ENCODE measurements at regions not wholly inside any gene's neighbourhood (a gene's known extent, or its start where the extent isn't known, plus 50 kb on each side); places are given as distances from the start of the nearest gene placed in this dataset.

DNA sequence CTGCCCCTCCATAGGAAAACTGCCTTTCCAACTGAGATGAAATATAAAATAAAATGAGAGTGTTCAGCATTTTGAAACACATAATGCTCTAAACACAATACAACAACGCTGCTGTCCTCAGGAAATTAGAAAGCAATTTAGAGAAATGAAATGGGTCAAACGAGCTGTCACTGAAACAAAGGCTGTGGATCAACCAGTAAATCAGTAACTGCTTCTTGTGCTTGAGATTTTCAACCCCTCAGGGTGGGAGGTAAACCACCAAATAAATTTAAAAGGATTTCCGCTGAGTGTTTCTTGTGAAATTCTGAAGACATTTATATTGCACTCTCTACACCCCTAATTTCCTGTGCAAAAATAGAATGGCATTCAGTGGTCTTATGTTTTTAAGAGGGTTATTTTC, 657.1 kb upstream of the SEL1L start:
- no peak for DNase-seq

DNA sequence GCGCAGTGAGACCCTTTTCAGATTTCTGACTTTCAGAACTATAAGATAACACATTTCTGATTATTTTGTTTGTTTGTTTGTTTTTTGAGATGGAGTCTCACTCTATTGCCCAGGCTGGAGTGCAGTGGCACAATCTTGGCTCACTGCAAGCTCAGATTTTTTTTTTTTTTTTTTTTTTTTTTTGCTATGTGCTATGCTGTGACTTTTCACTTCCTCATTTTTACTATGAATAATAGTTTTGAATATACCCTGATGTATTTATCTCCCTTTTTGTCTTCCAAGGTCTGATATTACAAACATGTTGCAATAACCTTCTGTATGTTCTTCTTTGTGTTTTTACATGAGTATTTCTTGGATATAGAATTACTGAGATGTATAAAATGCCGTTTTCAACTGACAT, 658.7 kb upstream of the SEL1L start:
- no peak for DNase-seq

DNA sequence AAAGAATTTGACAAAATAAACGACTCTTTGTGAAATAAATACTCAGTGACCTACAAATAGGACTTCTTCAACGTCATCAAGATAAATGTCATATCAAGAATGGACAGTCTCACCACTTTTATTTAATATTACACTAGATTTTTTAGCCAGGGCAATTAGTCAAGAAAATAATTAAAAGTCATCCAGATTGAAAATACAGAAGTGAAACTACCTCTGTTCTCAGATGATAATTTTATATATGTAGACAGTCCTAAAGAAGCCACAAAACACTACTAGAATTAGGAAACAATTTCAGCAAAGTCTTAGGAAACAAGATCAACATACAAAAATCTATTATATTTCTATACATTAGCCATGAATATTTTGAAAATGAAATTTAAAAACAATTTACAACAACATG, 689.6 kb upstream of the SEL1L start:
- DNase-seq, result no peak

DNA sequence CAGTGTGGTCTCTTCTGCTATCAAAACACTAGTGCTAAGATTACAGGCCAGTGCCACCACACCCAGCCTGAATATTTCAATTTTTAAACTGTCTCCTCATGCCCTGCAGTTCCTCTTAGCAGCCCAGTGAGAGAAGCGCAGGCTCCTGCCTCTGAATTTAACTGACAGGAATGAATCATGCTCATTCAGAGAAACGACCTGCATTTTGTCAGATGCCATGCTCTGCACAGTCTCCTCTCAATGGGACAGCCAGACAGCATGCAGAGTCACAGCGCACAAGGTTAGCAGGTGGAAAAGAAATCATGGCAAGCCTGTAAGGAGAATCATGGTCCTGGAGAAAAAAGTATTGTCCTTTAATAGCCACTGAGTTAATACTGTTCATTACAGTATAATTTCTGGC, 691.0 kb upstream of the SEL1L start:
- no peak for DNase-seq

DNA sequence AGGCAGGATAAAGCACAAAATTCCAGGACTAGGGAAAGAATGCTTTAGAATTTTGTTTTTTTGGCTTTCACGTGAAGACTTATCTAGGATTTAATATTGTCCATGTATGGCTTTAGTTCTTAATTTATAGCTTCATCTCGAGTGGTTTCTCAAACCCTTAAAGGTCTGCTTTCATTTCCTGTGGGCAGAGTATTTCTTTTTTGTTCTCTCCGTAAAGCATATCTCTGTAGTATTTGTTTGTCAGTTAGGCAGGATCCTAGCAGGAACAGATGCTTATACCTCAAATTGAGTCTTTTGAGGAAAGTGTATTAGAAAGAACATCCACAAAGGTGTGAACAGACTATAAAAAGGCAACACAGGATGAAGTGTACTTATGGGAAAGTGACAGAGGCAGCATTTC, 697.1 kb upstream of the SEL1L start:
- no peak for DNase-seq

DNA sequence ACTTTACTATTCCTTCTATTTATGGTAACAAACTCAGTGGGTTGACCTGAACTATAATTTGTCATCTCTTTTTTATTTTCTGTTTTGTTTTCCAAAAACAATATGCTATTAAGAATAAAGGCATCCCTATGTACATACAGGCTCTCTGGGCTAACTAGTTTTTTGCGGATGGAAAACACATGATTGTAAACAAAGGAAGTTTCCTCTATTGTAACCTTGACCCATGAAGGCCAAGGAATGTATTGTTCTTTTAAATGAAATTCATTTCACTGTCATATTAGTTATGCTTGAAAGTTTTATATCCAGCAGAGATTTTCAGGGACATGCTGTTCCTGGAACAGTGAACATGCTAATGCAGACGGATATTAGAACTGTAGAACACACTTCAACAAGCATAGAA, 705.0 kb upstream of the SEL1L start:
- DNase-seq, result no peak

DNA sequence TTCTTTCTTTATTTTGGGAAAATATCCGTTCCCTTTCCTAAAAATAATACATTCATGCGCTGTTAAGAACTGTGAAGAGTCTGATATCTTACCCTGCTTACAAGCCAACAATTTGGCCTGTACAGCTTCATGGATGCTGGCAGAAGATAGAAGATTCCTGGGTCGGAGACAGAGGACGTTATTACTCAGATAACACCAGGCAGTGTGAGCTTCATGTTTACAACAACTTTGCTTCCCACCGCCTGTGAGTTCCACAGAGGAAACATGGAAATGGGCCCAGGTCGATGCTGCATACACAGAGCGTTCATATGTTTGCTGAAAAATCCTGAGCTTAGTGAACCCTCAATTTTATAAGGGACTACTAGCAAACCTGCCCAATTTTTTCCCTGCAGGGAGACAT, 705.6 kb upstream of the SEL1L start:
- no peak for DNase-seq

DNA sequence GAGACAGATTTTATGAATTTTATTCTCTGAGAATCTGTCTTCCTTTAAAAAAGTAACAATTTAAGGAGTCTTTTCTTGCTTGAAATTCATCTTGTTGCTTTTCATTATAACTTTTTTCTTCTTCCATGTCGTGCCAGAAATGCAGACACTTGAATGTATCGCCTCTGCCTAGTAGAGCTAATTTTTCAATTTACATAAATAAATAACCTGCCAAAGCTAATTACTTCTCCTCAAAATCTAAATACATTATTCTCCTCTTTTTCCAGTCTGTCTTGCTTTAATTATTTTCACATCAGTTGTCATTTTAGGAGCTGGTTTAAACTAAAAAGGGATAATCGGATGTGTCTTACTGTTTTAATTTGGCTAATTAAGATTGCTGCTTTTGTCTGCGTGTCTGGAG, 711.1 kb upstream of the SEL1L start:
- DNase-seq, result no peak

DNA sequence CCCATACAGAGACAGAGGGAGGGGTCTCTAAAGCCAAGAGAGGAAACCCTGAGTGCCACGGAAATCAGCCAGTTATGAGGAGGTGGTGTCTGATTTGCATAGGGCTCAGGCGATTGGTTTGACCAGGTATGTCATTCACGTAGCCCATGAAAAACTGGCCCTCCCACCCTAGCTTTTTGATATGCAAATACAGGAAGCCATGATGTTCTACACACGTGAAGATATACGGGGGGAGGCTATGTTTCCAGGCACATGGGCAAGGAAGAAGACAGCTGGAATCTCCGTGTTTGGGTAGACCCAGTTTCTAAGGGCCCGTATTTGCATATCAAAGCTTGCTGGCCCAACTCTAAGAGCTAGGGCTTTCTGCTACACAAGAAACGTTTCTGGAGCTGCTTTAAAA, 717.8 kb upstream of the SEL1L start:
- DNase-seq, result no peak

DNA sequence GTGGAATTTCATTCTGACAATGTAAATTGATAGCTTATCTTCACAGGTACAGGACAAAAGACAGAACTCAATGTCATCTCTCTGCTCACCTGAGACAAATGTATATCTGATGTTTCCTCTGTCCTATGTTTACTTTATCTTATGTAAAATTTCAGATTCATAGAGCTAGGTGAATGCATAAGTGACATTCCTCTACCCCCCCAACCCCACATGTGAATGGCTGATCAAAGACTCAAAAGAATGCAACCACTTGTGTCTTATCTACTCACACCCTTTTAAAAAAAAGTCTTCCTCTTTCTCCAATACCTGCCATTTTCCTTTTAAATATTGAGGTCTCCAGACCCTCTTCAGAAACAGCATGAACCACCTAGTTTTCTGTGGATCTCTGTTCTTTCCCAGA, 736.6 kb upstream of the SEL1L start:
- no peak for DNase-seq

DNA sequence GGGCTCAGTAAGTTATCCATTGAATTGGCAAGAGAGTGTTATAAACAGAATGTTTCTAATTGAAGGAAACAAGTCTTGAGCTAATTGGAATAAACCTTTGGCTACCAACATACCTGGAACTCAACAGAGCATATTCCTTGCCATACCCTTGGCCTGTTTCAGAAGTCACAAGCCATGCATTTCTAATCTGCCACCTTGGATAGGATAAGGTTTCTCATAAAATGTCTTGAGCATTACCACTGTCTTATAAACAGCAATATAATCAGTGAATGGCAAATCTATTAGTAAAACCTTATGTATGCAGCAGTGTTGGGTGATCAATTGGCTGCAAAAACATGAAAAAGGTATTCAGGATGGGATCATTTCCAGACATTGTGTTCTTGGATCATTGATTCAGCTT, 765.2 kb upstream of the SEL1L start:
- no peak for DNase-seq

DNA sequence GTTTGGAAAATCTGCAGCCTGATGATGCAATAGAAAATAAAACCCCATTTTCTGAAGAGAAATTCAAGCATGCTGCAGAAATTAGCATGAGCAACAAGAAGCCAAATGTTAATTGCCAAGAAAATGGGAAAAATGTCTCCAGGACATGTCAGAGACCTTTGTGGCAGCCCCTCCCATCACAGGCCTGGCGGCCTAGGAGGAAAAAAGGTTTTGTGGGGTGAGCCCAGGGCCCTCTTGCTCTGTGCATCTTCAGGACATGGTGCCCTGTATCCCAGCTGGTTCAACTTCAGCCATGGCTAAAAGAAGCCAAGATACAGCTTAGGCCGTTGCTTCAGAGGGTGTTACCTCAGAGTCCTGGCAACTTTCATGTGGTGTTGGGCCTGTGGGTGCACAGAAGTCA, 775.5 kb upstream of the SEL1L start:
- DNase-seq, result no peak

DNA sequence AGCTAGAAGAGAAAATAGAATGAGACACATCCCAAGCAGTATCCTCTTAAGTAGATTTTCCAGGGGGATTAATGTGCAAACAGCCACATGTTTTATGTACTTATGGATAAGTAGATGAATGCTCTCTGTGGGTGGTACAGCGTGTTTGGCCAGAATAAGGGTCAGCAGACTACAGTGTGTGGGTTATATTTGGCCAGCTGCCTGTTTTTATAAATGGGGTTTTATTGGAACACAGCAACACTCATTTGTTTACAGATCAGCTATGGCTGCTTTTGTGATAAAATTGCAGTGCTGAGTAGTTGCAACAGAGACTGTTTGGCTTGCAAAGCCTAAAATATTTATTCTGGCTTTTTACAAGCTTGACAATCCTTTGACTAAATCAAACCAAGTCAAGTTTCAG, 780.2 kb upstream of the SEL1L start:
- peak; percentile 8 for DNase-seq

DNA sequence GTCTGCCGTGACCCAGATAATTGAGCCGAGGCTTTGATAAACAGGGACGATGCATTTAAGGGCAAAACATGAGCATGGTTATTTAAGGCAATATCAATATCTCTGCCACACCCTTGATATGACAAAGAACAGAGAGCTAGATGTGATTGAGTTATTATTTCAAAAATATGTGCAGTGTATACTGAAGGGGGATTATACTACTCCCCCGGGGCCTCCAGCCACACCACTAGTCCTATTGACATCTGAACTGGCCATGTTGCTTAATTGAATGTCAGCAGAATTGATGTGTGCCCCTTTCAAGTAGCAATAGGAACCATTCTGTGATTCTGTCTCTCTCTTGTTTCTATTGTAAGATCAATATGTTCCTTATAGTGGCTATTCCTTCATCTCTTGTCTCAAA, 794.8 kb upstream of the SEL1L start:
- no peak for DNase-seq

DNA sequence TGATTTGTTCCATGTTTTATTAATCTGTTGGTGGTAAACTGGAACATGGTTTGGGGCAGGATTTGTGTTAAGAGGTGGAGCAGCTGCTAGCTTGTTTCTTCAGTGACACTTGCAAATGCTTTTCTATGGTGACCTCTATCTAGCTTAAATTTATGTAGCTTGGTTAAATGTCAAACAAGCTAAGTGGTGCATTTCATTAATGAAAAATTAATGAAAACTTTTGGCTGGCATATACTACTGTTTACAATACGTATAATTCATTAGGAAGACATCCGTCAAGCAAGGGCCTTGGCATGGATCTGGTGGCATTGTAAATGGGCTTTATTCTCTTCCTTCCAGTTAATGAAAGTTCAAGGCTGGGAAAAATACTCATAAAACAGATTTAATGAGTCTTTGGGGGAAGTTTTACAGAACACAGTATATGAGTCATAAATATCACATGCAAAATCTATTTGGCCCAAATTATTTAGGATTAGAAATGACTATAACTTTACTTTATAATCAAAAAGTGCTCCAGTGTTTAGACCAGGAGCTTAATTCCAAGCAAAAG, 807.7 kb upstream of the SEL1L start:
- DNase-seq, result no peak

DNA sequence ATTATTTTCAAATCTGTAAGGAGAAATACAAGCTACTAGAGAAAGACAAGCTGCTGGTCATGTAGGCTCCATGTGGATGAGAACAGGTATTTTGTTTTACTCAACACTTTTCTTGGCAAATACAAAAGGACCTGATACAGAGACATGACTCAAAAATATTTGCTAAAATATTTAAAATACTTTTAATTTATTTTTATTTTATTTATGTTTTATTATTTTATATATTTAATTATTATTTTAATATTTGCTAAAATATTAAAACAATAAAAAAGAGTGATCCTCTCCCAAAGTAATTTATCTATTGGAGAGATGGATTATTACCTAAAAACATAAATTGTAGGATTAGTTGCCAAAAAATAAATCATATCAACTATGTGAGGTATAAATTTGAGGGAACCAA, 808.9 kb upstream of the SEL1L start:
- no peak for DNase-seq

DNA sequence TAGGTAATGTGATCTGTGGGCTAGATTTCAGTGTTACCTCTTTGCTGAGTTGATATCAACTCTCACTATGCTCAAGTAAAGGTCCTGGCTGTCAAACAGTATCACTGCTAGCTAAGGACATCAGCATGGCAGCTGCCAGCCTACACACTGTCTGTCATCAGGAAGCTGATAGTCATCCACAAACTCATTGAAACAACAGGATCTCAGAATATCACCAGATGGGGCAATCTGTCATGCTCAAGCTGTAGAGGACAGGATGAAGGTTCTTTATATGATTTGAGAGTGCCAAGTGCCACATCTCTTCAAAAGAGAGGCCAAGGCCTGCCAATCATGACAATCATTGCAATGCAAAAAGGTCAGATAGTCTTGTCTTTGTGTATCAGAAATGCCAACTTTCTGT, 811.5 kb upstream of the SEL1L start:
- DNase-seq, result no peak

DNA sequence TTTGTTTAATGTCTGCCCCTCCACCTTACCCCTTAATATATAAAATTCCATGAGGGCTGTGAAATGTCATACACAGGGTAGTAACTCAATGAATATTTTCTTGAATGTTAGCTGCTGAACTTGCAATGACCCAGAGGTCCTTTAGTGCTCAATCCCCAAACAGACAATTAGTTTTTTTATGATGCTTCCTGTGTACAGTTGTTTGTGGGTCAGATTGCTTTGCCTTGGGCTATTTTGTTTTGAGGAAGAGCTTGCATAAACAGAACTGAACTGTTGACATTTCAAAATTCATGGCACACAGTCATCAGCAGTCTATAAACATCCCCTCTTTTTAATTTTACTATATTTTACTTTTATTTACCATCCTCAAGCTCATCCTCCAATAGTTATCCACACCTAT, 820.5 kb upstream of the SEL1L start:
- DNase-seq, result no peak

DNA sequence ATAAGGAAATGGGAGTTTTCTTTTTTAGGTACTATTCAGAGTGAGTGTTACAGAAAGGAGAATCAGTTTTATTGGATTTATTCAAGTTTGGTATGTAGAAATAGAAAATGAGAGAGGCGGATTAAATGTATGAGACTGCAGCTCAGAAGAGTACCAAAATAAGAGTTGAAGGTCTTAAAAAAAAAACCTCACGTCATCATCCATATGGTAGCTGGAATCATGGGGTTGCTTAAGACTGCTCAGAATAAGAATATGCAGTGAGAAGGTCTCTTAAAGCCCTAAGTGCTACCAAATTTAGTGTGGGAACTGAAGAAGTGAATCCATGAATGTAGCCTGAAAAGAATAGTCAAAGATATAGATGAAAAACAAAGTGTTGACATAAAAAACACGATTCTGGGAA, 825.5 kb upstream of the SEL1L start:
- DNase-seq, result no peak

DNA sequence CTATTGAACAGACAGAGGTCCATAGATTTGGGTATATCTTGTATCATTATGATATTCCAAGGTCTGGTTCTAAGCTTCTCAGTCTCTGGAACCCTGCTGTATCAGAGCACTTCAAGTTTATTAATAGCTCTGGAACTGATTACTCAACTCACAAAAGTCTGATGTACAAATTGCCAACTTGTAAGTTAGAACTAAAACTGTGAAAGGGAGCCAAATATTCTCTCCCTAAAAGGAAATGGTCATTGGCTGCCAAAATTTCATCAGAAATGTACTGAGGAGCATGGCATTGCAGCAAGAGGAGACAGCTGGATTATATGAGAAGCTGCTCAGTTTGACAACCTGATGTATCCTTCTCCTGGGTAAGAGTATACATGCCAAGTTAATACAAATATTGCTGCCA, 828.8 kb upstream of the SEL1L start:
- DNase-seq, result no peak

DNA sequence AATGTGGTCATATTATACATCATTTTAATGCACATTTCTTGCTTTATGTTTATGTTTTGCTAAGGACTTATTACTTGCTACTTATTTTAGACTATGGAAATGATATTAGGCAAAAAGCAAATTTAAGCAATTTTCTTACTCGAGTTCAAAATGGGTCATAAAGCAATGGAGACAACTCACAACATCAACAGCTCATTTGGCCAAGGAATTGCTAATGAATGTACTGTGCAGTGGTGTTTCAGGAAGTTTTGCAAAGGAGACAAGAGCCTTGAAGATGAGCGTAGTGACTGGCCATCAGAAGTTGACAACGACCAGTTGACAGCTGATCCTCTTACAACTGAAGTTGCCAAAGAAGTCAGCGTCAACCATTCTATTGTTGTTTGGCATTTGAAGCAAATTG, 831.8 kb upstream of the SEL1L start:
- no peak for DNase-seq

DNA sequence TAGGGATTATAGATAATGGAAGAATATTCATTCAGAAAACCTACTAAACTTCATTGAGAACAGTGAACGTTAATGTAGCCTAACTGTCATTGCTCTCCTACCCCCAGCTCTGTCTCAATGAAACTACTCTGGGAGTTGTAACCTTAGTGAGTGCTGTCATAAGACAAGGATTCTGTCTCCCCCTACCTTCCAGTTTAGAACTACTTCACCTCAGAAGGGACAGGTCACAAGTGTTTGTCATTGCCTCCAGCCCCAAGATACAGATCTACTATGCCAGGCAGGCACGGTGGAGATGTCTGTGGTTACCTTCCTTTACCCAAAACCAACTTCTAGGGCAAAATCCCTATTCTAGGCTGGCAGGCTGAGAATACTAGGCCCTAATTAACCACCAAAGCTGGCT, 833.1 kb upstream of the SEL1L start:
- DNase-seq, result no peak

DNA sequence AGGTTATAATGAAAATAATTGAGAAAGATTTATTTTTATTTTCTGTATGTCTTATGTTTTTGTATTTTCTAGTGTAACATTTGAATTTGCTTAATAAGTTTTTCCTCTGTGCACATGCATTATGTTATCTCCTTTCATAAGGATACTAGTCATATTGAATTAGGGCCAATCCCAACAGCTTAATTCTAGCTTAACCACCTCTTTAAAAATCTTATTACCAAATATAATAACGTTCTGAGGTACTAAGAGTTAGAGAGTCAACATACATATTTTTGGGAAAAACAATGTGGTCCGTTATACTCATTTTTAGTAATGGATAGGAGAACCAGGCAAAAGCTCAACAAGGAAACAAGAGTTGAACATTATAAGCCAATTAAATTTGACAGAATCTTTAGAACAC, 845.6 kb upstream of the SEL1L start:
- no peak for DNase-seq

DNA sequence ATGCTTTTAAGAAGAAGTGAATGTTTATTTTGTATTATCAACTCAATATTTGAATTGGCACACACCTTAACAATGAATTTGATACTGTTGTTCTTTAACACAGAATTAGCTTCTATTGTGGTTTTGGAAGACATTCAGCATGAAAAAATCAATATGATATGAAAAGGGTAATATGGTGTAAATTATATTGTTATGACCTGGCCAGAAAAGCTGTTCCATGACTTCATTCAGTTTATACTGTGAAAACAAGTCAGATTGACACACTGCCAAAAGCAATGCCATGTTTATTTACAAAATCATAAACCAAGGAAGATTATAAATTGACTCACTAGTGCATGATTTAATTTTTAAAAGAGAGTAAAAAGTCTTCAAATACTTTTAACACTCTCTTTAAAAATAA, 851.4 kb upstream of the SEL1L start:
- DNase-seq, result no peak

DNA sequence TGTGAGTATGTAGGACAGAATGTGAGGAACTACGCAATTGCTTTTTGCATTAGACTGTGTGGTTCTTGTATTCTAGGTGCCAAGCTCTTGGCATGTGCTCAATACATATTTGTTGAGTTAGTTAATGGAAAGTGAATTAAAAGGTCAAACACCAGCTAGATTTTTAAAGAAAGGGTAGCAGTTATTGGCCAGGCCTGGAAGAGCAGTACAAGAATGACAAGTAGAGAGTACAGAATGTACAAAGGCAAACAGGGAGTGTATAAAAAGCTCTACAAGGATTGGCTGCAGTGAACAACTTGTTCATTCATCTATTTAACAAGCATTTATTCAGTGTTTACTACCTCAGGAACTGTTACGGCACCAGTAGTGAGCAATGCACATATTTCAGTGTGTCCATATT, 854.0 kb upstream of the SEL1L start:
- no peak for DNase-seq

DNA sequence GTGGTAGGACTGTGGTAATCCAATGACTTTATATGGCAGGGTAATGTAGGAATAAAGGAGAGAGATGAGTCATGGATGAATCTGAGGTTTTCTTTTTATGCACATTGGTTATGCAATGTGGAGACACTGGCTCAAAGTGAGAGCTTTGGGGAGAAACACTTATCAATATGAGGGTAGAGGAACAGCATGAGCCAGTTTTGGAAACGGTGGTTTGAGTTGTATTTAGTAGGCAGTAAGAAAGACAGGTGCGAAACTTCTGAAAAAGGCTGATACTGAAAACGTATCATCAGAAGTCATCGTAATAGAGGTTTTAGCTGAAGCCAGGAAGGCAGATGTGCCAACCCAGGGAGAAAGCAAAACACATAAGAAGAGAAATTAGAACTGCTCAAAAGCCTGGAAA, 854.8 kb upstream of the SEL1L start:
- no peak for DNase-seq
